CD14-positive monocyte (primary cell): ENCODE measurements at regions not wholly inside any gene's neighbourhood (a gene's known extent, or its start where the extent isn't known, plus 50 kb on each side); places are given as distances from the start of the nearest gene placed in this dataset.

Experiments
- DNase-seq, 3 donors: peaks; one replicate each; pipeline ENCODE4 v3.0.0-alpha.2; 2011 to 2022
- H2AFZ ChIP-seq: 2 replicates; pipeline ENCODE4 v1.6.0; 2012; ENCODE audit warnings: mild to moderate bottlenecking, low read depth, low read length, inconsistent platforms; ENCODE audit not compliant: insufficient read depth, poor library complexity, severe bottlenecking
- H3K27ac ChIP-seq, 2 donors: 1 replicate in 1 of 2; 2 replicates in 1 of 2; pipeline ENCODE4 v1.5.1; 2012 to 2013; ENCODE audit warnings: low read length in 2 of 2, control low read depth in 1 of 2, inconsistent platforms in 1 of 2, low read depth in 1 of 2, mild to moderate bottlenecking in 1 of 2
- H3K27me3 ChIP-seq, 2 donors: one replicate each; pipeline versions ENCODE4 v1.6.0 to v1.6.1; 2011 to 2013; ENCODE audit warnings: low read length in 2 of 2; ENCODE audit not compliant: control insufficient read depth in 2 of 2, insufficient read depth in 2 of 2
- H3K36me3 ChIP-seq, 2 donors: replicated peaks in 1 of 2; 1 replicate in 1 of 2; 2 replicates in 1 of 2; pipeline versions ENCODE4 v1.5.1 to v1.6.1; 2012 to 2013; ENCODE audit warnings: low read length in 2 of 2, control low read depth in 1 of 2, inconsistent platforms in 1 of 2, mild to moderate bottlenecking in 1 of 2; ENCODE audit not compliant: insufficient read depth in 2 of 2, control insufficient read depth in 1 of 2
- H3K4me1 ChIP-seq, 2 donors: 1 replicate in 1 of 2; 2 replicates in 1 of 2; pipeline versions ENCODE4 v1.5.1 to v1.6.1; 2012 to 2013; ENCODE audit warnings: low read length in 2 of 2, control low read depth in 1 of 2, inconsistent platforms in 1 of 2, mild to moderate bottlenecking in 1 of 2, moderate library complexity in 1 of 2; ENCODE audit not compliant: insufficient read depth in 2 of 2, control insufficient read depth in 1 of 2
- H3K4me2 ChIP-seq: replicated peaks from 2 replicates; pipeline ENCODE3; 2012; ENCODE audit warnings: low read length, moderate library complexity, mild to moderate bottlenecking; ENCODE audit not compliant: poor library complexity, severe bottlenecking; ENCODE audit errors: extremely low read depth
- H3K4me3 ChIP-seq, 3 experiments: fragments of 200-600 bp in 1 of 3; sonication (generic) in 1 of 3; replicated peaks in 1 of 3; 1 replicate in 2 of 3; 2 replicates in 1 of 3; pipeline ENCODE4 v1.5.1; 2011 to 2013; ENCODE audit warnings: low read length in 3 of 3, mild to moderate bottlenecking in 3 of 3, control low read depth in 2 of 3, low read depth in 2 of 3, inconsistent platforms in 1 of 3, moderate library complexity in 1 of 3
- H3K79me2 ChIP-seq: 2 replicates; pipeline ENCODE4 v1.6.0; 2012; ENCODE audit warnings: mild to moderate bottlenecking, control low read depth, inconsistent platforms, low read length, moderate library complexity; ENCODE audit not compliant: insufficient read depth
- H3K9ac ChIP-seq: 2 replicates; pipeline ENCODE4 v1.6.0; 2017; ENCODE audit warnings: low read length, mild to moderate bottlenecking; ENCODE audit not compliant: insufficient read depth, poor library complexity, severe bottlenecking
- H3K9me3 ChIP-seq, 2 donors: replicated peaks in 1 of 2; 1 replicate in 1 of 2; 2 replicates in 1 of 2; pipeline versions ENCODE4 v1.5.1 to v1.6.1; 2012 to 2013; ENCODE audit warnings: low read length in 2 of 2, control low read depth in 1 of 2; ENCODE audit not compliant: control insufficient read depth in 1 of 2, insufficient read depth in 1 of 2
- H4K20me1 ChIP-seq: 2 replicates; pipeline ENCODE4 v1.6.0; 2012; ENCODE audit warnings: mild to moderate bottlenecking, low read length, control low read depth, moderate library complexity; ENCODE audit not compliant: insufficient read depth
- H3K27ac Mint-ChIP-seq, 7 donors: one replicate each; pipeline ENCODE4 v1.8.0; 2020; ENCODE audit warnings: mild to moderate bottlenecking in 7 of 7, mixed read lengths in 7 of 7, moderate library complexity in 6 of 7, inconsistent platforms in 2 of 7
- H3K27me3 Mint-ChIP-seq, 3 donors: one replicate each; pipeline ENCODE4 v1.8.0; 2021 to 2022; ENCODE audit warnings: low read depth in 3 of 3, mild to moderate bottlenecking in 3 of 3, mixed read lengths in 3 of 3, moderate library complexity in 3 of 3, inconsistent platforms in 1 of 3
- H3K36me3 Mint-ChIP-seq, 2 donors: one replicate each; pipeline ENCODE4 v1.8.0; 2020; ENCODE audit warnings: mixed read lengths in 2 of 2, inconsistent platforms in 1 of 2, mild to moderate bottlenecking in 1 of 2
- H3K4me1 Mint-ChIP-seq: one replicate; pipeline ENCODE4 v1.8.0; 2020; ENCODE audit warnings: mild to moderate bottlenecking, mixed read lengths
- H3K4me3 Mint-ChIP-seq, 2 donors: one replicate each; pipeline ENCODE4 v1.8.0; 2020; ENCODE audit warnings: mild to moderate bottlenecking in 2 of 2, mixed read lengths in 2 of 2, moderate library complexity in 1 of 2
- H3K9me3 Mint-ChIP-seq, 7 donors: one replicate each; pipeline ENCODE4 v1.8.0; 2020 to 2022; ENCODE audit warnings: mixed read lengths in 7 of 7, mild to moderate bottlenecking in 6 of 7, moderate library complexity in 6 of 7, inconsistent platforms in 2 of 7
- CTCF ChIP-seq: fragments of 200-600 bp; IDR thresholded peaks from one replicate; pipeline ENCODE4 v1.8.0; 2022; ENCODE audit warnings: antibody characterized with exemption, mild to moderate bottlenecking
- WGBS: methylation state at CpG from one replicate; pipeline ENCODE4 v1.1.5; 2013; ENCODE audit warnings: missing lambda C conversion rate; ENCODE audit not compliant: insufficient coverage; 5-methylcytosine and 5-hydroxymethylcytosine counted together
- intact Hi-C, 2 donors: fragments of 100-400 bp; cut with micrococcal nuclease; formaldehyde crosslinking; loops; one replicate each; pipeline versions ENCODE4 v1.15.0 to v1.15.1; 2023

- no peak overlapping the region for H2AFZ ChIP-seq
- no peaks in the 10 kb centered on the region for H3K79me2 ChIP-seq
- no peak overlapping the region for H3K27ac Mint-ChIP-seq
- no CpG with 5 or more reads among the region's 5 CpGs for WGBS
- peaks cover 0 to 6% of the 10 kb centered on the region in 2 donors for H3K9me3 ChIP-seq
- H3K4me1 Mint-ChIP-seq, result no peaks in the 10 kb centered on the region
- H3K36me3 Mint-ChIP-seq, result no peaks in the 10 kb centered on the region
- H3K4me1 ChIP-seq, result no peaks in the 10 kb centered on the region
- H3K9ac ChIP-seq, result no peak overlapping the region
- H3K36me3 ChIP-seq, result no peaks in the 10 kb centered on the region
- H3K27me3 Mint-ChIP-seq, result peaks cover 0 to 2% (median 0%) of the 10 kb centered on the region in 3 donors
- H3K9me3 Mint-ChIP-seq, result peaks cover 0 to 9% (median 5%) of the 10 kb centered on the region in 7 donors
- H3K27ac ChIP-seq, result no peak overlapping the region
- H3K27me3 ChIP-seq, result no peaks in the 10 kb centered on the region
- no peak for TF ChIP-seq CTCF
- no peaks in the 10 kb centered on the region for H4K20me1 ChIP-seq
- no peak overlapping the region for H3K4me2 ChIP-seq
- no peak for DNase-seq
- no peak overlapping the region for H3K4me3 ChIP-seq
- intact Hi-C loops, result no loop called here
- H3K4me3 Mint-ChIP-seq, result no peak overlapping the region
These were observed 545.5 kb downstream of the CCDC171 start for GRCh38 chr9:16098306-16098705.

- H3K79me2 ChIP-seq, result no peaks in the 10 kb centered on the region
- WGBS, result no CpG with 5 or more reads among the region's 8 CpGs
These were observed 547.1 kb downstream of the CCDC171 start for GRCh38 chr9:16099732-16100536.

More at GRCh38 chr9:16099732-16100536, 547.1 kb downstream of the CCDC171 start:
- intact Hi-C loops, result no loop called here
- H3K4me1 Mint-ChIP-seq, result peaks cover 3% of the 10 kb centered on the region
- no peak overlapping the region for H3K4me2 ChIP-seq
- H3K27me3 ChIP-seq, result no peaks in the 10 kb centered on the region
- no peak overlapping the region for H3K27ac Mint-ChIP-seq
- DNase-seq, result no peak
- H3K36me3 Mint-ChIP-seq, result no peaks in the 10 kb centered on the region
- no peak overlapping the region for H3K4me3 ChIP-seq
- no peak overlapping the region for H2AFZ ChIP-seq
- H3K27me3 Mint-ChIP-seq, result peaks cover 0 to 7% (median 0%) of the 10 kb centered on the region in 3 donors
- no peaks in the 10 kb centered on the region for H3K4me1 ChIP-seq
- no peaks in the 10 kb centered on the region for H4K20me1 ChIP-seq
- H3K36me3 ChIP-seq, result no peaks in the 10 kb centered on the region
- H3K9me3 ChIP-seq, result peaks cover 0 to 2% of the 10 kb centered on the region in 2 donors
- H3K4me3 Mint-ChIP-seq, result no peak overlapping the region
- H3K9me3 Mint-ChIP-seq, result peaks cover 0 to 9% (median 2%) of the 10 kb centered on the region in 7 donors
- no peak overlapping the region for H3K27ac ChIP-seq
- no peak for TF ChIP-seq CTCF
- no peak overlapping the region for H3K9ac ChIP-seq
